CD8-positive, alpha-beta memory T cell (primary cell): ENCODE measurements at regions not wholly inside any gene's neighbourhood (a gene's known extent, or its start where the extent isn't known, plus 50 kb on each side); places are given as distances from the start of the nearest gene placed in this dataset.

Experiments
- CTCF ChIA-PET: fragments of 350-600 bp; sonication (Branson Sonifier 250); formaldehyde crosslinking; loops from one replicate; lab custom pipeline; 2021; ENCODE audit warnings: antibody characterized with exemption; lab: Charles Lee
- POLR2A ChIA-PET: fragments of 350-600 bp; sonication (Branson Sonifier 250); formaldehyde crosslinking; loops from one replicate; lab custom pipeline; 2021; ENCODE audit warnings: antibody characterized with exemption; lab: Charles Lee
- DNase-seq, 5 donors: peaks; one replicate each; pipeline versions ENCODE4 v3.0.0 to v3.0.0-alpha.2; 2020 to 2022; ENCODE audit warnings: mixed read lengths in 1 of 5
- H3K27ac ChIP-seq: one replicate; pipeline ENCODE4 v1.7.0; 2013; ENCODE audit warnings: low read depth, mild to moderate bottlenecking, low read length, moderate library complexity
- H3K27me3 ChIP-seq: 2 replicates; pipeline ENCODE4 v1.7.0; 2013; ENCODE audit warnings: low read length, mild to moderate bottlenecking; ENCODE audit not compliant: insufficient read depth, poor library complexity, severe bottlenecking
- H3K36me3 ChIP-seq: 2 replicates; pipeline ENCODE4 v1.7.0; 2013; ENCODE audit warnings: mild to moderate bottlenecking, low read length, moderate library complexity; ENCODE audit not compliant: insufficient read depth
- H3K4me1 ChIP-seq: 2 replicates; pipeline ENCODE4 v1.7.0; 2013; ENCODE audit warnings: mild to moderate bottlenecking, low read length, moderate library complexity; ENCODE audit not compliant: insufficient read depth
- H3K4me3 ChIP-seq: 2 replicates; pipeline ENCODE4 v1.7.0; 2013; ENCODE audit warnings: mild to moderate bottlenecking, low read length
- H3K9me3 ChIP-seq: 2 replicates; pipeline ENCODE4 v1.7.0; 2013; ENCODE audit warnings: mild to moderate bottlenecking, low read length
- H3K27ac Mint-ChIP-seq, 8 donors: one replicate each; pipeline ENCODE4 v1.8.0; 2020 to 2021; ENCODE audit warnings: mixed read lengths in 8 of 8, mild to moderate bottlenecking in 6 of 8, inconsistent platforms in 3 of 8, moderate library complexity in 3 of 8
- H3K27me3 Mint-ChIP-seq, 2 donors: one replicate each; pipeline ENCODE4 v1.8.0; 2020 to 2021; ENCODE audit warnings: mixed read lengths in 2 of 2, mild to moderate bottlenecking in 1 of 2, moderate library complexity in 1 of 2
- H3K36me3 Mint-ChIP-seq, 3 donors: one replicate each; pipeline ENCODE4 v1.8.0; 2020 to 2021; ENCODE audit warnings: mixed read lengths in 3 of 3, inconsistent platforms in 1 of 3, mild to moderate bottlenecking in 1 of 3
- H3K4me1 Mint-ChIP-seq, 3 donors: one replicate each; pipeline ENCODE4 v1.8.0; 2020 to 2021; ENCODE audit warnings: mixed read lengths in 3 of 3, inconsistent platforms in 1 of 3, mild to moderate bottlenecking in 1 of 3
- H3K4me3 Mint-ChIP-seq, 7 donors: one replicate each; pipeline ENCODE4 v1.8.0; 2020 to 2021; ENCODE audit warnings: mixed read lengths in 7 of 7, mild to moderate bottlenecking in 6 of 7, moderate library complexity in 4 of 7, inconsistent platforms in 2 of 7
- H3K9me3 Mint-ChIP-seq, 5 donors: one replicate each; pipeline ENCODE4 v1.8.0; 2020 to 2022; ENCODE audit warnings: mixed read lengths in 5 of 5, mild to moderate bottlenecking in 3 of 5, moderate library complexity in 2 of 5, inconsistent platforms in 1 of 5

GRCh38 chr4:142975618-142976017 lies 129.5 kb upstream of the INPP4B start:
- Mint-ChIP-seq H3K4me3 (no peak overlapping the region), H3K27ac (no peak overlapping the region), H3K9me3 (no peaks in the 10 kb centered on the region), H3K36me3 (no peaks in the 10 kb centered on the region), H3K27me3 (peaks cover 4 to 9% of the 10 kb centered on the region in 2 donors), H3K4me1 (no peaks in the 10 kb centered on the region)
- POLR2A ChIA-PET, result no interaction called here
- no peak for DNase-seq
- no peaks in the 10 kb centered on the region for H3K4me1 ChIP-seq
- no peak overlapping the region for H3K27ac ChIP-seq
- no peaks in the 10 kb centered on the region for H3K27me3 ChIP-seq
- no peaks in the 10 kb centered on the region for H3K9me3 ChIP-seq
- H3K36me3 ChIP-seq, result no peaks in the 10 kb centered on the region
- CTCF ChIA-PET, result no interaction called here
- H3K4me3 ChIP-seq, result no peak overlapping the region

GRCh38 chr4:142976482-142976881 lies 130.4 kb upstream of the INPP4B start:
- ChIA-PET POLR2A (no interaction called here), CTCF (no interaction called here)
- H3K4me1 Mint-ChIP-seq, result no peaks in the 10 kb centered on the region
- Histone ChIP-seq H3K4me3 (no peak overlapping the region), H3K9me3 (no peaks in the 10 kb centered on the region), H3K36me3 (no peaks in the 10 kb centered on the region), H3K27me3 (no peaks in the 10 kb centered on the region), H3K4me1 (no peaks in the 10 kb centered on the region), H3K27ac (no peak overlapping the region)
- H3K27me3 Mint-ChIP-seq, result peaks cover 4 to 9% of the 10 kb centered on the region in 2 donors
- DNase-seq, result no peak
- H3K4me3 Mint-ChIP-seq, result no peak overlapping the region
- H3K36me3 Mint-ChIP-seq, result no peaks in the 10 kb centered on the region
- H3K27ac Mint-ChIP-seq, result no peak overlapping the region
- H3K9me3 Mint-ChIP-seq, result no peaks in the 10 kb centered on the region

- Histone ChIP-seq H3K27ac (no peak overlapping the region), H3K27me3 (no peaks in the 10 kb centered on the region), H3K4me3 (no peak overlapping the region), H3K4me1 (no peaks in the 10 kb centered on the region), H3K9me3 (no peaks in the 10 kb centered on the region), H3K36me3 (no peaks in the 10 kb centered on the region)
- no peaks in the 10 kb centered on the region for H3K36me3 Mint-ChIP-seq
- no peak overlapping the region for H3K27ac Mint-ChIP-seq
- H3K4me1 Mint-ChIP-seq, result no peaks in the 10 kb centered on the region
- POLR2A ChIA-PET, result no interaction called here
- CTCF ChIA-PET, result no interaction called here
- peaks cover 2 to 9% of the 10 kb centered on the region in 2 donors for H3K27me3 Mint-ChIP-seq
- DNase-seq, result no peak
- no peak overlapping the region for H3K4me3 Mint-ChIP-seq
- H3K9me3 Mint-ChIP-seq, result no peaks in the 10 kb centered on the region
These were observed 131.1 kb upstream of the INPP4B start for GRCh38 chr4:142977182-142977581.

- CTCF ChIA-PET, result no interaction called here
- H3K9me3 ChIP-seq, result no peaks in the 10 kb centered on the region
These were observed 137.0 kb upstream of the INPP4B start for GRCh38 chr4:142983065-142983464.

GRCh38 chr4:142983589-142983988 lies 137.5 kb upstream of the INPP4B start:
- H3K4me1 ChIP-seq, result no peaks in the 10 kb centered on the region
- no peak overlapping the region for H3K4me3 ChIP-seq
- H3K36me3 Mint-ChIP-seq, result no peaks in the 10 kb centered on the region
- H3K4me3 Mint-ChIP-seq, result no peak overlapping the region
- no peak overlapping the region for H3K27ac Mint-ChIP-seq
- no peaks in the 10 kb centered on the region for H3K4me1 Mint-ChIP-seq
- peaks cover 0 to 5% (median 0%) of the 10 kb centered on the region in 5 donors for H3K9me3 Mint-ChIP-seq
- H3K36me3 ChIP-seq, result no peaks in the 10 kb centered on the region
- no peak for DNase-seq
- POLR2A ChIA-PET, result no interaction called here
- H3K27ac ChIP-seq, result no peak overlapping the region
- CTCF ChIA-PET, result no interaction called here
- H3K9me3 ChIP-seq, result no peaks in the 10 kb centered on the region
- peaks cover 1 to 4% of the 10 kb centered on the region in 2 donors for H3K27me3 Mint-ChIP-seq
- no peaks in the 10 kb centered on the region for H3K27me3 ChIP-seq

More at GRCh38 chr4:142983065-142983464, 137.0 kb upstream of the INPP4B start:
- peaks cover 1 to 4% of the 10 kb centered on the region in 2 donors for H3K27me3 Mint-ChIP-seq
- Histone ChIP-seq H3K4me1 (no peaks in the 10 kb centered on the region), H3K27ac (no peak overlapping the region), H3K36me3 (no peaks in the 10 kb centered on the region), H3K4me3 (no peak overlapping the region), H3K27me3 (no peaks in the 10 kb centered on the region)
- POLR2A ChIA-PET, result no interaction called here
- H3K27ac Mint-ChIP-seq, result no peak overlapping the region
- no peak overlapping the region for H3K4me3 Mint-ChIP-seq
- no peaks in the 10 kb centered on the region for H3K4me1 Mint-ChIP-seq
- no peaks in the 10 kb centered on the region for H3K36me3 Mint-ChIP-seq
- no peak for DNase-seq
- peaks cover 0 to 2% (median 0%) of the 10 kb centered on the region in 5 donors for H3K9me3 Mint-ChIP-seq

GRCh38 chr4:142984871-142985585 lies 138.9 kb upstream of the INPP4B start:
- no peak overlapping the region for H3K4me3 ChIP-seq
- H3K27ac ChIP-seq, result no peak overlapping the region
- Mint-ChIP-seq H3K4me3 (no peak overlapping the region), H3K4me1 (no peaks in the 10 kb centered on the region), H3K27ac (no peak overlapping the region), H3K27me3 (peaks cover 1 to 5% of the 10 kb centered on the region in 2 donors), H3K9me3 (peaks cover 0 to 10% (median 0%) of the 10 kb centered on the region in 5 donors), H3K36me3 (no peaks in the 10 kb centered on the region)
- POLR2A ChIA-PET, result no interaction called here
- DNase-seq, result no peak
- CTCF ChIA-PET, result no interaction called here
- H3K36me3 ChIP-seq, result no peaks in the 10 kb centered on the region
- H3K27me3 ChIP-seq, result no peaks in the 10 kb centered on the region
- no peaks in the 10 kb centered on the region for H3K4me1 ChIP-seq
- no peaks in the 10 kb centered on the region for H3K9me3 ChIP-seq

GRCh38 chr4:143016171-143016570 lies 168.5 kb upstream of the USP38 start:
- Mint-ChIP-seq H3K4me1 (no peaks in the 10 kb centered on the region), H3K27me3 (no peaks in the 10 kb centered on the region), H3K4me3 (no peak overlapping the region), H3K36me3 (no peaks in the 10 kb centered on the region), H3K9me3 (peaks cover 4 to 20% (median 6%) of the 10 kb centered on the region in 5 donors), H3K27ac (no peak overlapping the region)
- DNase-seq, result no peak
- H3K4me1 ChIP-seq, result no peaks in the 10 kb centered on the region
- ChIA-PET POLR2A (no interaction called here), CTCF (no interaction called here)
- no peak overlapping the region for H3K27ac ChIP-seq
- no peaks in the 10 kb centered on the region for H3K9me3 ChIP-seq
- no peaks in the 10 kb centered on the region for H3K27me3 ChIP-seq
- no peak overlapping the region for H3K4me3 ChIP-seq
- no peaks in the 10 kb centered on the region for H3K36me3 ChIP-seq

GRCh38 chr4:143017210-143017609 lies 167.5 kb upstream of the USP38 start:
- no peaks in the 10 kb centered on the region for H3K36me3 ChIP-seq
- H3K27ac ChIP-seq, result no peak overlapping the region
- ChIA-PET POLR2A (no interaction called here), CTCF (no interaction called here)
- DNase-seq, result no peak
- no peaks in the 10 kb centered on the region for H3K27me3 Mint-ChIP-seq
- H3K4me1 ChIP-seq, result no peaks in the 10 kb centered on the region
- H3K27ac Mint-ChIP-seq, result no peak overlapping the region
- no peaks in the 10 kb centered on the region for H3K27me3 ChIP-seq
- no peaks in the 10 kb centered on the region for H3K36me3 Mint-ChIP-seq
- H3K4me3 ChIP-seq, result no peak overlapping the region
- no peak overlapping the region for H3K4me3 Mint-ChIP-seq
- H3K9me3 ChIP-seq, result no peaks in the 10 kb centered on the region
- no peaks in the 10 kb centered on the region for H3K4me1 Mint-ChIP-seq
- H3K9me3 Mint-ChIP-seq, result peaks cover 0 to 14% (median 5%) of the 10 kb centered on the region in 5 donors
